SK-N-SH (cell line): ENCODE measurements at regions not wholly inside any gene's neighbourhood (a gene's known extent, or its start where the extent isn't known, plus 50 kb on each side); places are given as distances from the start of the nearest gene placed in this dataset.

Experiments
- CTCF ChIA-PET: fragments of 300-600, 350-600 bp; formaldehyde crosslinking; extraction: SDS; loops from one replicate; lab custom pipeline; 2021; lab: Yijun Ruan, JAX
- POLR2A ChIA-PET: fragments of 350-600 bp; sonication (Branson Sonifier 250); formaldehyde crosslinking; extraction: SDS; loops from one replicate; lab custom pipeline; 2020; ENCODE audit warnings: antibody characterized with exemption, inconsistent platforms; lab: Yijun Ruan, JAX
- DNase-seq: peaks from one replicate; pipeline ENCODE4 v3.0.0; 2012
- H2AFZ ChIP-seq: fragments of 200-600 bp; sonication (generic); 2 replicates; pipeline ENCODE4 v1.8.1; 2016; ENCODE audit warnings: antibody characterized with exemption, mild to moderate bottlenecking, low read depth
- H3F3A ChIP-seq: fragments of 200-600 bp; sonication (generic); replicated peaks from 2 replicates; pipeline ENCODE3; 2016; ENCODE audit warnings: antibody characterized with exemption, mild to moderate bottlenecking; ENCODE audit not compliant: insufficient read depth
- H3K27ac ChIP-seq, 2 experiments: fragments of 200-500 bp in 1 of 2; fragments of 200-600 bp in 1 of 2; sonication (Bioruptor generic) in 1 of 2; sonication (generic), shearing (Covaris generic) in 1 of 2; 2 replicates each; pipeline versions ENCODE4 v1.5.1 to v1.6.1; 2014 to 2016; ENCODE audit warnings: low read depth in 2 of 2, inconsistent platforms in 1 of 2, low read length in 1 of 2, mild to moderate bottlenecking in 1 of 2, mixed read lengths in 1 of 2
- H3K27me3 ChIP-seq: fragments of 200-600 bp; sonication (generic), shearing (Covaris generic); 2 replicates; pipeline ENCODE4 v1.6.1; 2016; ENCODE audit warnings: mixed run types; ENCODE audit not compliant: insufficient read depth
- H3K36me3 ChIP-seq, 2 experiments: fragments of 200-500 bp in 1 of 2; fragments of 200-600 bp in 1 of 2; sonication (Bioruptor generic) in 1 of 2; sonication (generic) in 1 of 2; replicated peaks in 1 of 2; 2 replicates each; pipeline versions ENCODE3 to v1.5.1; 2014 to 2016; ENCODE audit warnings: low read length in 1 of 2, mild to moderate bottlenecking in 1 of 2; ENCODE audit not compliant: insufficient read depth in 2 of 2, control insufficient read depth in 1 of 2
- H3K4me1 ChIP-seq, 2 experiments: fragments of 200-500 bp in 1 of 2; fragments of 200-600 bp in 1 of 2; sonication (Bioruptor generic) in 1 of 2; sonication (generic), shearing (Covaris generic) in 1 of 2; 2 replicates each; pipeline versions ENCODE4 v1.5.1 to v1.6.1; 2014 to 2016; ENCODE audit warnings: low read depth in 1 of 2, low read length in 1 of 2, mixed run types in 1 of 2; ENCODE audit not compliant: insufficient read depth in 2 of 2, control insufficient read depth in 1 of 2
- H3K4me2 ChIP-seq: fragments of 200-600 bp; sonication (generic), shearing (Covaris generic); 2 replicates; pipeline ENCODE4 v1.6.1; 2017; ENCODE audit warnings: mixed run types
- H3K4me3 ChIP-seq, 2 experiments: fragments of 200-500 bp in 1 of 2; fragments of 200-600 bp in 1 of 2; sonication (Bioruptor generic) in 1 of 2; sonication (generic), shearing (Covaris generic) in 1 of 2; 2 replicates each; pipeline versions ENCODE4 v1.5.1 to v1.8.1; 2014 to 2016; ENCODE audit warnings: low read depth in 2 of 2, inconsistent platforms in 1 of 2, low read length in 1 of 2, mild to moderate bottlenecking in 1 of 2, mixed read lengths in 1 of 2, moderate library complexity in 1 of 2
- H3K79me2 ChIP-seq: fragments of 200-600 bp; sonication (generic); 2 replicates; pipeline ENCODE4 v1.8.1; 2017; ENCODE audit warnings: mild to moderate bottlenecking; ENCODE audit not compliant: insufficient read depth
- H3K9ac ChIP-seq: fragments of 200-600 bp; sonication (generic); 2 replicates; pipeline ENCODE4 v1.6.1; 2017; ENCODE audit warnings: mixed run types
- H3K9me2 ChIP-seq: fragments of 200-600 bp; sonication (generic); 2 replicates; pipeline ENCODE4 v1.6.1; 2017; ENCODE audit warnings: mixed run types
- H3K9me3 ChIP-seq: fragments of 200-600 bp; sonication (generic); 2 replicates; pipeline ENCODE4 v1.6.1; 2017; ENCODE audit warnings: mixed run types, mild to moderate bottlenecking, moderate library complexity
- H4K20me1 ChIP-seq: fragments of 200-600 bp; sonication (generic); 2 replicates; pipeline ENCODE4 v1.6.1; 2017; ENCODE audit warnings: mild to moderate bottlenecking, mixed run types; ENCODE audit not compliant: insufficient read depth
- CHD2 ChIP-seq: fragments of 150-350 bp; IDR thresholded peaks from 2 replicates; pipeline ENCODE4 v1.6.1; 2018; ENCODE audit warnings: low read length; ENCODE audit not compliant: partially characterized antibody
- ELF1 ChIP-seq: IDR thresholded peaks from 2 replicates; pipeline ENCODE4 v1.4.0; 2012
- EZH2phosphoT487 ChIP-seq: fragments of 200-600 bp; sonication (generic); IDR thresholded peaks from 2 replicates; pipeline ENCODE4 v1.6.1; 2017; ENCODE audit warnings: low read depth, mixed run types, mild to moderate bottlenecking, antibody characterized with exemption, moderate library complexity, borderline replicate concordance
- FOSL2 ChIP-seq: IDR thresholded peaks from 2 replicates; pipeline ENCODE4 v1.4.0; 2012; ENCODE audit warnings: low read depth, mild to moderate bottlenecking, moderate library complexity, borderline replicate concordance
- FOXJ3 ChIP-seq: sonication (generic); formaldehyde crosslinking; IDR thresholded peaks from 2 replicates; pipeline ENCODE4 v1.5.1; 2020; ENCODE audit warnings: mild to moderate bottlenecking, missing genetic modification reagents
- FOXM1 ChIP-seq: IDR thresholded peaks from 2 replicates; pipeline ENCODE4 v1.4.0; 2012; ENCODE audit warnings: low read depth, mild to moderate bottlenecking
- JUND ChIP-seq: IDR thresholded peaks from 2 replicates; pipeline ENCODE4 v1.4.0; 2012
- MXI1 ChIP-seq: IDR thresholded peaks from 2 replicates; pipeline ENCODE4 v1.6.1; 2012; ENCODE audit warnings: mild to moderate bottlenecking, low read depth, low read length, improper control_type of control experiment
- PBX3 ChIP-seq: IDR thresholded peaks from 2 replicates; pipeline ENCODE4; 2012
- RFX5 ChIP-seq: IDR thresholded peaks from 2 replicates; pipeline ENCODE4 v1.6.1; 2012; ENCODE audit warnings: mild to moderate bottlenecking, improper control_type of control experiment, low read length
- RXRA ChIP-seq: IDR thresholded peaks from 2 replicates; pipeline ENCODE4 v1.4.0; 2012; ENCODE audit warnings: low read depth, mild to moderate bottlenecking, borderline replicate concordance
- SMC3 ChIP-seq: IDR thresholded peaks from 2 replicates; pipeline ENCODE4 v1.6.1; 2012; ENCODE audit warnings: low read depth, low read length, improper control_type of control experiment
- TAF1 ChIP-seq: IDR thresholded peaks from 2 replicates; pipeline ENCODE4 v1.6.1; 2012; ENCODE audit warnings: low read depth, mild to moderate bottlenecking, low read length, moderate library complexity, borderline replicate concordance
- ZBTB33 ChIP-seq: IDR thresholded peaks from 2 replicates; pipeline ENCODE4 v1.4.0; 2012; ENCODE audit warnings: low read depth, borderline replicate concordance
- WGBS: methylation state at CpG from one replicate; pipeline ENCODE4 v1.1.6; 2017; ENCODE audit warnings: low lambda C conversion rate; 5-methylcytosine and 5-hydroxymethylcytosine counted together
- TF ChIP-seq, protein P1 (sequence below): IDR thresholded peaks from 2 replicates; pipeline ENCODE4 v1.6.1; 2012; ENCODE audit warnings: mild to moderate bottlenecking, low read depth, low read length, moderate library complexity
- TF ChIP-seq, protein P2 (sequence below): IDR thresholded peaks from 2 replicates; pipeline ENCODE4 v1.4.0; 2012; ENCODE audit warnings: low read depth

GRCh38 chr6:76776876-76777275, 686.4 kb downstream of the HTR1B start:
- 3% methylated on average over 1 of the region's 1 CpG for WGBS
- no peaks in the 10 kb centered on the region for H3K79me2 ChIP-seq
- H3K9ac ChIP-seq, result no peak overlapping the region
- no peaks in the 10 kb centered on the region for H3K27me3 ChIP-seq
- H3K27ac ChIP-seq, result no peak overlapping the region
- ChIA-PET POLR2A (no interaction called here), CTCF (no interaction called here)
- H3K36me3 ChIP-seq, result no peaks in the 10 kb centered on the region
- no peak for DNase-seq
- no peak overlapping the region for H3K4me2 ChIP-seq
- H3K4me1 ChIP-seq, result no peaks in the 10 kb centered on the region
- H3K9me3 ChIP-seq, result no peaks in the 10 kb centered on the region
- H2AFZ ChIP-seq, result no peak overlapping the region
- no peaks in the 10 kb centered on the region for H3K9me2 ChIP-seq
- TF ChIP-seq, protein P1, sequence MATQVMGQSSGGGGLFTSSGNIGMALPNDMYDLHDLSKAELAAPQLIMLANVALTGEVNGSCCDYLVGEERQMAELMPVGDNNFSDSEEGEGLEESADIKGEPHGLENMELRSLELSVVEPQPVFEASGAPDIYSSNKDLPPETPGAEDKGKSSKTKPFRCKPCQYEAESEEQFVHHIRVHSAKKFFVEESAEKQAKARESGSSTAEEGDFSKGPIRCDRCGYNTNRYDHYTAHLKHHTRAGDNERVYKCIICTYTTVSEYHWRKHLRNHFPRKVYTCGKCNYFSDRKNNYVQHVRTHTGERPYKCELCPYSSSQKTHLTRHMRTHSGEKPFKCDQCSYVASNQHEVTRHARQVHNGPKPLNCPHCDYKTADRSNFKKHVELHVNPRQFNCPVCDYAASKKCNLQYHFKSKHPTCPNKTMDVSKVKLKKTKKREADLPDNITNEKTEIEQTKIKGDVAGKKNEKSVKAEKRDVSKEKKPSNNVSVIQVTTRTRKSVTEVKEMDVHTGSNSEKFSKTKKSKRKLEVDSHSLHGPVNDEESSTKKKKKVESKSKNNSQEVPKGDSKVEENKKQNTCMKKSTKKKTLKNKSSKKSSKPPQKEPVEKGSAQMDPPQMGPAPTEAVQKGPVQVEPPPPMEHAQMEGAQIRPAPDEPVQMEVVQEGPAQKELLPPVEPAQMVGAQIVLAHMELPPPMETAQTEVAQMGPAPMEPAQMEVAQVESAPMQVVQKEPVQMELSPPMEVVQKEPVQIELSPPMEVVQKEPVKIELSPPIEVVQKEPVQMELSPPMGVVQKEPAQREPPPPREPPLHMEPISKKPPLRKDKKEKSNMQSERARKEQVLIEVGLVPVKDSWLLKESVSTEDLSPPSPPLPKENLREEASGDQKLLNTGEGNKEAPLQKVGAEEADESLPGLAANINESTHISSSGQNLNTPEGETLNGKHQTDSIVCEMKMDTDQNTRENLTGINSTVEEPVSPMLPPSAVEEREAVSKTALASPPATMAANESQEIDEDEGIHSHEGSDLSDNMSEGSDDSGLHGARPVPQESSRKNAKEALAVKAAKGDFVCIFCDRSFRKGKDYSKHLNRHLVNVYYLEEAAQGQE, result no peak
- TF ChIP-seq TAF1 (no peak), RXRA (no peak)
- no peaks in the 10 kb centered on the region for H3F3A ChIP-seq
- H3K4me3 ChIP-seq, result no peak overlapping the region
- no peaks in the 10 kb centered on the region for H4K20me1 ChIP-seq

DNA sequence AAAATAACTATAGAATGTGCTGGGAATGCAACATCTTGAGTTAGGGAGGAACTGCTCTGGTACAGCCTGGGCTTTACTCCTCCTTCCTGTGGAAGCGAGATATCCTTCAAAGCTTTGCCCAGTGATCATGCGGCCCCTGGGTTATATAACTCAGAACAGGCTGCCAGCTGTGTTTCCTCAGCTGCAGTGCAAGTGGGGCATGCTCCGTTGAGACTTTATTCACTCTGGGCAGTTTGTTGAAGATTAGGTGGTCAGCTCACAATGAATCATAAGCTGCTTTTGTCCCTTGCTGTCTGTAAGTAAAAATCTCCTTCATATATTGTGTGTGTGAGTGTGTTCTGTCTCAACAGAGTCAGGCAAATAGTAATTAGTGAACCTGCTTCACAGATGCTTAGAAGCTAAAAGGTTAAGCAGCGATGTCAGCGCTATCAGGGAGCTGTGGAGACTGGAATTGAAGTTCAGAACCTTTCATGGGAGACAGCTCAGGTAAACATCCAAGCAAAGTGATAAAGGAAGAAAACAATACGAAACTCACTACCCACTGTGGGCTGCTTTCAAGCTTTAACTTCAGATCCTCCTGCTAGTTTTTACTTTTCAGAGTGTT, 688.4 kb downstream of the HTR1B start:
- 4% methylated on average over 6 of the region's 6 CpGs for WGBS
- no peak for DNase-seq
- no peak overlapping the region for H3K27ac ChIP-seq
- no peak for TF ChIP-seq SMC3
- no peak for TF ChIP-seq MXI1
- no peak for TF ChIP-seq RFX5
- no peak for TF ChIP-seq PBX3
- TF ChIP-seq, protein P2, sequence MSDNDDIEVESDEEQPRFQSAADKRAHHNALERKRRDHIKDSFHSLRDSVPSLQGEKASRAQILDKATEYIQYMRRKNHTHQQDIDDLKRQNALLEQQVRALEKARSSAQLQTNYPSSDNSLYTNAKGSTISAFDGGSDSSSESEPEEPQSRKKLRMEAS, result no peak
- no peak for TF ChIP-seq CHD2
- no peak for TF ChIP-seq ELF1
- TF ChIP-seq EZH2phosphoT487, result no peak
- no peak for TF ChIP-seq FOXJ3 (CRISPR knock-in tag)
- no peak for TF ChIP-seq FOXM1
- no peak for TF ChIP-seq ZBTB33
- TF ChIP-seq, protein P1, result no peak
- no peak for TF ChIP-seq JUND
- no peak for TF ChIP-seq FOSL2

More for the DNA sequence above, 688.4 kb downstream of the HTR1B start:
- ChIA-PET CTCF (interaction anchor here (1.1 kb wide), 1 partner anchor 12 kb away, joined by 3 read pairs; no protein-coding TSS in a partner anchor), POLR2A (no interaction called here)
- Histone ChIP-seq H3K79me2 (no peaks in the 10 kb centered on the region), H3K4me1 (no peaks in the 10 kb centered on the region), H3F3A (no peaks in the 10 kb centered on the region), H4K20me1 (no peaks in the 10 kb centered on the region), H3K4me3 (no peak overlapping the region), H3K4me2 (no peak overlapping the region; the same call in 1 of the 2 replicates), H3K9me3 (no peaks in the 10 kb centered on the region), H3K9ac (no peak overlapping the region), H3K27me3 (no peaks in the 10 kb centered on the region), H3K9me2 (no peaks in the 10 kb centered on the region), H2AFZ (no peak overlapping the region), H3K36me3 (no peaks in the 10 kb centered on the region)
